ENCODE measurements at regions not wholly inside any gene's neighbourhood (a gene's known extent, or its start where the extent isn't known, plus 50 kb on each side); places are given as distances from the start of the nearest gene placed in this dataset.

DNA sequence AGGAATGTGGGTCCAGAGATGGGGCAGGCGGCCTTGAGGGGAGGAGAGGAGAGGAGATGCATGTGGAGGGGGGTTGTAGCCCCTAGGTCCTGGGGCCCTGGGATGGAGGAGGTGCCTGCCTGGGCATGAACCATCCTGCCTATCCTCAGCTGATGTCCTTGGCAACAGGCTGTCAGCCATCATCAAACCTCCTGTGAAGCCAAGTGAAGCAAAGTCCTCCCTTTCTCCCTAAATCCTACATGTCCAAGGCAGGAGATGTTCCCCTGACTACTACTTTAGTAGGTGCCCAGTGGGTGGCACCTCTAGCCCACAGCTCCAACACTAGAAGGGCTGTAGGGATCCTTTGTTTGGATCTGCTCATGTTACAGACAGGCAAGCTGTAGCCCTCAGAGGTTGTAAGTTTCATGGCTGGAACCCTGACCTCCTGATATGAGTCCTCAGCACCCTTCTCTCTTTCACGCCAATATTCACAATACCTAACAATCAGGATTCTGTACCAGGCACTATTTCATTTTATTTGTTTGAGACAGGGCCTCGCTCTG, 66.6 kb upstream of the SYPL1 start:
- no peaks in the 10 kb centered on the region for H3K9me3 ChIP-seq (ENCODE audit: control insufficient read depth in 3 of 3, low read length in 3 of 3)
- no peaks in the 10 kb centered on the region for H3K36me3 ChIP-seq (ENCODE audit: control insufficient read depth in 3 of 3, insufficient read depth in 3 of 3, low read length in 3 of 3)
- H3K4me1 ChIP-seq (ENCODE audit: control insufficient read depth in 3 of 3, insufficient read depth in 3 of 3, low read length in 3 of 3), result peaks cover 19 to 26% (median 22%) of the 10 kb centered on the region in 3 donors
- H3K9ac ChIP-seq (ENCODE audit: low read depth in 1 of 3, low read length in 3 of 3), result peak overlapping the region in 1 of 3 donors; percentile 37
- no peak overlapping the region for H3K4me3 ChIP-seq (ENCODE audit: low read length in 3 of 3)
- no peaks in the 10 kb centered on the region for H3K27me3 ChIP-seq (ENCODE audit: control insufficient read depth in 3 of 3, insufficient read depth in 3 of 3, low read length in 3 of 3)
- peak overlapping the region; percentile 83 for H3K27ac ChIP-seq (ENCODE audit: low read depth, low read length)

- Histone ChIP-seq H3K9ac (ENCODE audit: low read depth in 1 of 3, low read length in 3 of 3) (peak overlapping the region in 2 of 3 donors; percentile 17 to 37), H3K27me3 (ENCODE audit: control insufficient read depth in 3 of 3, insufficient read depth in 3 of 3, low read length in 3 of 3) (no peaks in the 10 kb centered on the region), H3K27ac (ENCODE audit: low read depth, low read length) (peak overlapping the region; percentile 83), H3K9me3 (ENCODE audit: control insufficient read depth in 3 of 3, low read length in 3 of 3) (no peaks in the 10 kb centered on the region), H3K4me3 (ENCODE audit: low read length in 3 of 3) (no peak overlapping the region), H3K4me1 (ENCODE audit: control insufficient read depth in 3 of 3, insufficient read depth in 3 of 3, low read length in 3 of 3) (peaks cover 19 to 26% (median 22%) of the 10 kb centered on the region in 3 donors), H3K36me3 (ENCODE audit: control insufficient read depth in 3 of 3, insufficient read depth in 3 of 3, low read length in 3 of 3) (no peaks in the 10 kb centered on the region)
Measured at GRCh38 chr7:106177738-106178592, 65.9 kb upstream of the SYPL1 start.

DNA sequence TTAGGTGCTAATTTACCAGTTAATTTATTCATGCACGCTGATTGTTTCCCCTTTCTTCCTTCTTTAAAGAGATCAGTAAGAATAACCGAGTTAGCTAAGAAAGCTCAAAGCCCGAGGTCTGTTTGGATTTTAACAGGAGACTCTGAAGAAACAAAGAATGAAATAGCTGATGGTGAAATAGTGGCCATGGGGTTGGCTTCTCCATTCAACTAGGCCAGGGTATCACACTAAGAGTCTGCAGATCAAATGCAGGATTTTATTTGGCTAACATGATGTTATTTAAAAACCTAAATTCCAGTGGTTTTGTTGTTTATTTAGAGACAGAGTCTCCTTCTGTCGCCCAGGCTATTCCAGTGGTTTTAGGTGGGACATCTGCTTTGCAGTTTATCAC, 65.2 kb upstream of the SYPL1 start:
- no peaks in the 10 kb centered on the region for H3K9me3 ChIP-seq (ENCODE audit: control insufficient read depth in 3 of 3, low read length in 3 of 3)
- no peak overlapping the region for H3K4me3 ChIP-seq (ENCODE audit: low read length in 3 of 3)
- H3K27ac ChIP-seq (ENCODE audit: low read depth, low read length), result peak overlapping the region; percentile 83
- no peaks in the 10 kb centered on the region for H3K36me3 ChIP-seq (ENCODE audit: control insufficient read depth in 3 of 3, insufficient read depth in 3 of 3, low read length in 3 of 3)
- H3K9ac ChIP-seq (ENCODE audit: low read depth in 1 of 3, low read length in 3 of 3), result peak overlapping the region in 1 of 3 donors; percentile 17
- no peaks in the 10 kb centered on the region for H3K27me3 ChIP-seq (ENCODE audit: control insufficient read depth in 3 of 3, insufficient read depth in 3 of 3, low read length in 3 of 3)
- H3K4me1 ChIP-seq (ENCODE audit: control insufficient read depth in 3 of 3, insufficient read depth in 3 of 3, low read length in 3 of 3), result peaks cover 19 to 26% (median 22%) of the 10 kb centered on the region in 3 donors

- Histone ChIP-seq H3K4me3 (ENCODE audit: low read length in 3 of 3) (no peak overlapping the region), H3K27me3 (ENCODE audit: control insufficient read depth in 3 of 3, insufficient read depth in 3 of 3, low read length in 3 of 3) (no peaks in the 10 kb centered on the region), H3K9ac (ENCODE audit: low read depth in 1 of 3, low read length in 3 of 3) (no peak overlapping the region), H3K4me1 (ENCODE audit: control insufficient read depth in 3 of 3, insufficient read depth in 3 of 3, low read length in 3 of 3) (peaks cover 19 to 26% (median 22%) of the 10 kb centered on the region in 3 donors), H3K36me3 (ENCODE audit: control insufficient read depth in 3 of 3, insufficient read depth in 3 of 3, low read length in 3 of 3) (no peaks in the 10 kb centered on the region), H3K9me3 (ENCODE audit: control insufficient read depth in 3 of 3, low read length in 3 of 3) (no peaks in the 10 kb centered on the region), H3K27ac (ENCODE audit: low read depth, low read length) (peak overlapping the region; percentile 83)
Measured at GRCh38 chr7:106176414-106177299, 64.5 kb upstream of the SYPL1 start.

- Histone ChIP-seq H3K9me3 (ENCODE audit: control insufficient read depth in 3 of 3, low read length in 3 of 3) (no peaks in the 10 kb centered on the region), H3K4me3 (ENCODE audit: low read length in 3 of 3) (no peak overlapping the region), H3K4me1 (ENCODE audit: control insufficient read depth in 3 of 3, insufficient read depth in 3 of 3, low read length in 3 of 3) (peaks cover 19 to 26% (median 22%) of the 10 kb centered on the region in 3 donors), H3K9ac (ENCODE audit: low read depth in 1 of 3, low read length in 3 of 3) (no peak overlapping the region), H3K27ac (ENCODE audit: low read depth, low read length) (no peak overlapping the region), H3K27me3 (ENCODE audit: control insufficient read depth in 3 of 3, insufficient read depth in 3 of 3, low read length in 3 of 3) (no peaks in the 10 kb centered on the region), H3K36me3 (ENCODE audit: control insufficient read depth in 3 of 3, insufficient read depth in 3 of 3, low read length in 3 of 3) (no peaks in the 10 kb centered on the region)
Measured at GRCh38 chr7:106175507-106175906, 63.4 kb upstream of the SYPL1 start.

DNA sequence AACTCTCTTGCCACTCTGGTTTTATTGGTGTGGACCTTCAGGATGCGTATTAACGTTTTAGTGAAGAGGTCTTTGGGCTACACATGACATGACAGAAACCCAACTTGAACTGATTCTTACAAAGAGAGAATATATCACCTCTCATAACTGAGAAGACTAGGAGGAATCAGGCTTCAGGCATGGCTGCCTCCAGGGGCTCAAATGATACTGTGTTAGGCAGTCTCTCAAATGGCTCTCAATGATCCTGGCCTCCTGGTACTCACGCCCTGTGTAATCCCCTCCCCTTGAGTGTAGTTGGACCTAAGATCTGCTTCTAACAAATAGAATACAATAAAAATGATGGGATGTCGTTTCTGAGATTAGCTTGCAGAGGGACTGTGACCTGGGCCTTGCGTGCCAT, 58.5 kb upstream of the SYPL1 start:
- Histone ChIP-seq H3K4me3 (ENCODE audit: low read length in 3 of 3) (no peak overlapping the region), H3K27ac (ENCODE audit: low read depth, low read length) (no peak overlapping the region), H3K4me1 (ENCODE audit: control insufficient read depth in 3 of 3, insufficient read depth in 3 of 3, low read length in 3 of 3) (peaks cover 11 to 14% (median 12%) of the 10 kb centered on the region in 3 donors), H3K9me3 (ENCODE audit: control insufficient read depth in 3 of 3, low read length in 3 of 3) (no peaks in the 10 kb centered on the region), H3K27me3 (ENCODE audit: control insufficient read depth in 3 of 3, insufficient read depth in 3 of 3, low read length in 3 of 3) (no peaks in the 10 kb centered on the region), H3K9ac (ENCODE audit: low read depth in 1 of 3, low read length in 3 of 3) (no peak overlapping the region), H3K36me3 (ENCODE audit: control insufficient read depth in 3 of 3, insufficient read depth in 3 of 3, low read length in 3 of 3) (no peaks in the 10 kb centered on the region)

DNA sequence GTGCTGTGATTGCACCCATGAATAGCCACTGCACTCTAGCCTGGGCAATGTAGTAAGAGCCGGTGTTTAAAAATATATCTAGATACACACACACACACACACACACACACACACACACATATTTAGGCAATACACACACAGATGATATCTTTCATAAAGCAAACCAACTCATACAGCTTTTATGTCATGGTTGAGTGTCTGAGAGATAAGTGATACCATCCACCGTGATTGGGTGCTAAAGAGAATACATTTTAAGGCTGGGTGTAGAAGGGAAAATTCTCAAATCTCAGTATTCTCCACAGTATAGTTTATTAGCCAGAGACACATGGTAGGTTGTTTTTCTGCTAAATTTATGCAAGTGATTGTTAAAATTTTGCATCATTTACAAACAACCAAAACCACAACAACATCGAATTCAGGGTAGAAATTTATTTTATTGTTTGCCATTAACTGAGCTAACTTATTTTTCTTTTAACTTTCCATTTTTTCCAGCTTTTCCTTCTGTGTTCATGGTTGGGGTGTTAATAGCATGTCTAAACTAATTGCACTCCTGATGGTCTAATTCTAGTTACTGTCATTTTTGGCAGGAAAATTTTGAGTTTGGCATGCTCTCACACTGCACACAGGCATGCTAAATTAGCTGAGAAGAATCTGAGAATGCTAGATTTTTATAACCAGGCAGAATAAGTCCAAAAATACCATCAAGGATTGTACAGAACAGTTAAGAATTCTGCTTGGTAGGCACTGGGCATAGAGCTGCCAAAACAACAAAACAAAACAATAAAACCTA, 57.9 kb upstream of the SYPL1 start:
- Histone ChIP-seq H3K36me3 (ENCODE audit: control insufficient read depth in 3 of 3, insufficient read depth in 3 of 3, low read length in 3 of 3) (no peaks in the 10 kb centered on the region), H3K4me3 (ENCODE audit: low read length in 3 of 3) (no peak overlapping the region), H3K9me3 (ENCODE audit: control insufficient read depth in 3 of 3, low read length in 3 of 3) (no peaks in the 10 kb centered on the region), H3K27me3 (ENCODE audit: control insufficient read depth in 3 of 3, insufficient read depth in 3 of 3, low read length in 3 of 3) (no peaks in the 10 kb centered on the region), H3K4me1 (ENCODE audit: control insufficient read depth in 3 of 3, insufficient read depth in 3 of 3, low read length in 3 of 3) (peaks cover 11 to 14% (median 12%) of the 10 kb centered on the region in 3 donors), H3K9ac (ENCODE audit: low read depth in 1 of 3, low read length in 3 of 3) (no peak overlapping the region), H3K27ac (ENCODE audit: low read depth, low read length) (no peak overlapping the region)

DNA sequence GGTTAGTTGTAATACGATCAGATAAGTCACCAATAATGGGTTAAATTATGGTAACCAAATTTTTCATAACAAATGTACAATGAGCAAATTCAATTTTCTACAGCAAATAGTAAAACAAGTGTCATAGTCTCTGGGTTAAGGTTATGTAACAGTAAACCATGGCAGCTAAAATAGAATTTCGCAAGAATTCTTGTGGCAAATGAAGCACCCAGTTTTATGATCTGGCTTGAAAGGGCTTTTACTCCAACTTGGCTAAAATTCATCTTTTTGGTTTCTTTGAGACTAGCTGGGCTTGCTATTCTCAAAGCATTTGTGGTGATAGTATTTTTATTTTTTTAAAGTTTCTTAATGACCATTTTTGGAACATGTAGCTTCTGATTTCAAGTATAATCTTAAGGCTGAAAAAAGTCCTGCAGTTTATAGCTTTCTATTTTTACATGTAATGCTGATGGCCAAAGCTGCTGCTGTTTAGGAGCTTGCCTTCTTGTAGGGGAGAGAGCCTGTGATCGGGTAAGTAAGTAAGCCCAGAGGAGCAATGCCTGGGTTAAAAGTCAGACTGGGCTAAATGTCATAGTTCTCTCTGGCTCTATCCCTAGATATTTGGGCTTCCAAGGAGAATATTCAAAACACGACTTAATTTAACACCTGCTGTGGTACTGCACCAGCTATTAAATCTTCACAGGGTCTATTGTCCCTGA, 55.5 kb upstream of the SYPL1 start:
- no peaks in the 10 kb centered on the region for H3K27me3 ChIP-seq (ENCODE audit: control insufficient read depth in 3 of 3, insufficient read depth in 3 of 3, low read length in 3 of 3)
- no peak overlapping the region for H3K4me3 ChIP-seq (ENCODE audit: low read length in 3 of 3)
- H3K27ac ChIP-seq (ENCODE audit: low read depth, low read length), result peak overlapping the region; percentile 32
- peaks cover 11 to 14% (median 12%) of the 10 kb centered on the region in 3 donors for H3K4me1 ChIP-seq (ENCODE audit: control insufficient read depth in 3 of 3, insufficient read depth in 3 of 3, low read length in 3 of 3)
- H3K9ac ChIP-seq (ENCODE audit: low read depth in 1 of 3, low read length in 3 of 3), result peak overlapping the region in 2 of 3 donors; percentile 15 to 51
- no peaks in the 10 kb centered on the region for H3K36me3 ChIP-seq (ENCODE audit: control insufficient read depth in 3 of 3, insufficient read depth in 3 of 3, low read length in 3 of 3)
- H3K9me3 ChIP-seq (ENCODE audit: control insufficient read depth in 3 of 3, low read length in 3 of 3), result peaks cover 0 to 5% (median 4%) of the 10 kb centered on the region in 3 donors
